ENCODE measurements at regions not wholly inside any gene's neighbourhood (a gene's known extent, or its start where the extent isn't known, plus 50 kb on each side); places are given as distances from the start of the nearest gene placed in this dataset.

GRCh38 chr5:57063773-57064172, 110.1 kb upstream of the GPBP1 start:
- DNase-seq (ENCODE audit: low read depth) = no peak
- H3K4me3 ChIP-seq (ENCODE audit: low read depth, low read length) = no peak overlapping the region
- TF ChIP-seq CTCF (IDR thresholded peaks at IDR 0.05; ENCODE audit: control insufficient read depth, extremely low read depth, insufficient read depth) = no peak

GRCh38 chr5:57066924-57067596, 106.8 kb upstream of the GPBP1 start:
- TF ChIP-seq CTCF (IDR thresholded peaks at IDR 0.05; ENCODE audit: control insufficient read depth, extremely low read depth, insufficient read depth) = no peak
- no peak for DNase-seq (ENCODE audit: low read depth)
- no peak overlapping the region for H3K4me3 ChIP-seq (ENCODE audit: low read depth, low read length)

GRCh38 chr5:57067597-57067924, 106.3 kb upstream of the GPBP1 start:
- TF ChIP-seq CTCF (IDR thresholded peaks at IDR 0.05; ENCODE audit: control insufficient read depth, extremely low read depth, insufficient read depth) = no peak
- no peak for DNase-seq (ENCODE audit: low read depth)
- H3K4me3 ChIP-seq (ENCODE audit: low read depth, low read length) = no peak overlapping the region

- H3K4me3 ChIP-seq (ENCODE audit: low read depth, low read length) = no peak overlapping the region
- DNase-seq (ENCODE audit: low read depth) = no peak
- TF ChIP-seq CTCF (IDR thresholded peaks at IDR 0.05; ENCODE audit: control insufficient read depth, extremely low read depth, insufficient read depth) = no peak
Observed at GRCh38 chr5:57069115-57069835, 104.6 kb upstream of the GPBP1 start.

GRCh38 chr5:57072218-57072892, 101.5 kb upstream of the GPBP1 start:
- DNase-seq (ENCODE audit: low read depth) = no peak
- TF ChIP-seq CTCF (IDR thresholded peaks at IDR 0.05; ENCODE audit: control insufficient read depth, extremely low read depth, insufficient read depth) = no peak
- H3K4me3 ChIP-seq (ENCODE audit: low read depth, low read length) = no peak overlapping the region

GRCh38 chr5:57082441-57083067, 91.3 kb upstream of the GPBP1 start:
- TF ChIP-seq CTCF (IDR thresholded peaks at IDR 0.05; ENCODE audit: control insufficient read depth, extremely low read depth, insufficient read depth) = peak; percentile 40
- no peak for DNase-seq (ENCODE audit: low read depth)
- no peak overlapping the region for H3K4me3 ChIP-seq (ENCODE audit: low read depth, low read length)

Measured in LNCaP clone FGC (cell line).